ENCODE measurements at regions not wholly inside any gene's neighbourhood (a gene's known extent, or its start where the extent isn't known, plus 50 kb on each side); places are given as distances from the start of the nearest gene placed in this dataset.
"Not testable (repeated sequence)": the region's sequence is repeated elsewhere in the genome, so short reads cannot be mapped to it uniquely, and the experiment has no call there.

DNA sequence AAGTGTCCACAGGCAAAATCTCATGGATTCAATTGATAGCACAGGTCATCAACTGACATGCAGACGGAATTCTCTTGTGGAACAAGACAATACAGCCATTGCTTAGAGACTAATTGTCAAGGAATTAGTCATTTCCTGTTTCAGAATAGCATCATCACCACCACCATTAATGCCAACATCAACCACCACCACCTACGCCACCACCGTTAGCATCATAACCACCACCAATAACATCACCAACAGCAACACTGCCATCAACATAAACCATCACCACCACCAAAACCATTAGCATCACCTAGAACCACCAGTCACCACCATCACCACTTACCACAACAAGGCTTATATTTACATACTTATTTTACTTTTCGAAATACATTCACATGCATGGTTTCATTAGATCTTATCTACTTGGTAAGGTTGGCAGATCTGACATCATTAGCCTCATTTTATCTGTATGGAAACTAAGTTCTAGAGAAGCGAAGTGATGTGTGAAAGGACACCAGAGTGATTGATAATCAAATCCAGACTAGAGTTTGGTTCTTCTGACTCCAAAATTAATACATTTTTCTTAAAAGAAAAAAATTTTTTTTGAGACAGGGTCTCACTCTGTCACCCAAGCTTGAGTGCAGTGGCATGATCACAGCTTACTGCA is 2733.8 kb upstream of the TPTE start:
- intact Hi-C loops (cut with DNase I): not testable (repeated sequence)

GRCh38 chr21:7793797-7794196 is 2727.6 kb upstream of the TPTE start:
- DNase-seq; H3K27ac ChIP-seq; intact Hi-C loops (cut with DNase I); H3K4me1 ChIP-seq; H3K9me3 ChIP-seq; H3K36me3 ChIP-seq; ATAC-seq; H3K27me3 ChIP-seq; H3K4me3 ChIP-seq: not testable (repeated sequence)
- no CpG with 5 or more reads among the region's 4 CpGs for WGBS (ENCODE audit: insufficient coverage, low coverage, low lambda C conversion rate, missing lambda C conversion rate)

More for the DNA sequence above, 2733.8 kb upstream of the TPTE start:
- H3K36me3 ChIP-seq, H3K9me3 ChIP-seq, ATAC-seq, H3K27ac ChIP-seq, H3K4me3 ChIP-seq, H3K27me3 ChIP-seq, DNase-seq, H3K4me1 ChIP-seq: not testable (repeated sequence)
- no CpG with 5 or more reads among the region's 5 CpGs for WGBS (ENCODE audit: insufficient coverage, low coverage, low lambda C conversion rate, missing lambda C conversion rate)

DNA sequence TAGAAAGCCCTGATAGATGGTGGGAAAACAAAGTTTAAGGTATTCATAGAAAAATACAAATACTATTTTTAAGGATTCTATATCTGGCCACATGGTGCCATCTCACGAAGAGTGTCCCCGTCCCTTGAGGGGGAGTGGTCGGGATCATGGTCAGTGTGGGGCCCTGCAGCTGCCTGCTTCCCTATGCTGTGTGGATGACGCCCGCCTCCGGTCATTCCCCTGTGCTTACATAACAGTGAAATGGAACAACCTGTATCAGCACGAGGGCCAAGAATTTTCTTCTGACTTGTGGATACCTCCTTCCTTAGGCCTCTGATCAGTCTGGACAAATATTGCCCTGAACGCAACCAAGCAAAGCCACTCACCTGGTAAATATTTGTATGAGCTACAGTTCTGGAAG is 2724.1 kb upstream of the TPTE start:
- H3K27me3 ChIP-seq; H3K4me1 ChIP-seq; intact Hi-C loops (cut with DNase I); DNase-seq; H3K27ac ChIP-seq; H3K9me3 ChIP-seq; H3K36me3 ChIP-seq; H3K4me3 ChIP-seq: not testable (repeated sequence)
- peak in 3 of 4 donors; percentile 23 to 74 (median 72) for ATAC-seq
- no CpG with 5 or more reads among the region's 8 CpGs for WGBS (ENCODE audit: insufficient coverage, low coverage, low lambda C conversion rate, missing lambda C conversion rate)

DNA sequence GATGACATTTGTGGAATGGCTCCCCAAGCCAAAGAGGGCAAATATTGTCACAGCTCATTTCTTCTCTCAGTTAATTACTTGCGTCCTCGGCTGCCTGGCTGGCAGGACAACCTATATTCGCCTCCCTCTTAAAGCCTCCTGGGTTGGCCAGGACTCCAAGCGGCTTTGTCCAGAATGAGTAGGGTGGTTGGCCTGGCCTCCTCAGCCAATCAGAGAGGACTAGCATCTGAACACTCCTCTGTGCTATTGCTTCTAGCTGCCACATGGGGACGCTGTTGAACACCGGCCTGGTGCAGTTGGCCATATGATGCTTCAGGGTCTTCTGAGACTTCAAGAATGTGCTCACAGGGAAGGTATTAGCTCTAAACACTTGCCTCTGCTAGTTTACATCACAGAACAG is 2722.9 kb upstream of the TPTE start:
- ATAC-seq; H3K4me3 ChIP-seq; H3K27ac ChIP-seq; H3K4me1 ChIP-seq; intact Hi-C loops (cut with DNase I); H3K27me3 ChIP-seq; DNase-seq; H3K9me3 ChIP-seq; H3K36me3 ChIP-seq: not testable (repeated sequence)
- WGBS (ENCODE audit: insufficient coverage, low coverage, low lambda C conversion rate, missing lambda C conversion rate): 70% methylated on average over 2 of the region's 6 CpGs

DNA sequence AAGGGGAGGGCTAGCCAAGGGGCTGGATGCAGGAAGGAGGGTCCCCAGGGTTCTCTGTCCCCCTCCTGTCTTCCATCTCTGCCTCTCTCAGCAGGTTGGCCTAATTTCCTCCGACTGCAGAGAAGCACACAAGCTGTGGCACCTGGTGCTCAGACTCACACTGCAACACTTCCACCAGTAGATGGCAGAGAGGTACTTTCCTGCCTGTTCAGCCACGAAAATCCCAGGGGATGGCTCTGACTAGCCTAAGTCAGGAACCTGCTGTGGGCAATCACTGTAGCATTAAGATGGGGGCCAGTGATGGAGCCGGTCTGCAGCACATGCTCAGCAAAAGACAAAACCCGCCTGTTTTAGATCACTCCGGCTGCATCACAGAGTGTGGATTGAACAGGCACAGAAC is 2721.7 kb upstream of the TPTE start:
- DNase-seq; H3K4me1 ChIP-seq; H3K4me3 ChIP-seq; H3K36me3 ChIP-seq; intact Hi-C loops (cut with DNase I); H3K9me3 ChIP-seq; H3K27ac ChIP-seq; H3K27me3 ChIP-seq: not testable (repeated sequence)
- no CpG with 5 or more reads among the region's 5 CpGs for WGBS (ENCODE audit: insufficient coverage, low coverage, low lambda C conversion rate, missing lambda C conversion rate)
- ATAC-seq: peak; percentile 67 to 84 (median 76)

DNA sequence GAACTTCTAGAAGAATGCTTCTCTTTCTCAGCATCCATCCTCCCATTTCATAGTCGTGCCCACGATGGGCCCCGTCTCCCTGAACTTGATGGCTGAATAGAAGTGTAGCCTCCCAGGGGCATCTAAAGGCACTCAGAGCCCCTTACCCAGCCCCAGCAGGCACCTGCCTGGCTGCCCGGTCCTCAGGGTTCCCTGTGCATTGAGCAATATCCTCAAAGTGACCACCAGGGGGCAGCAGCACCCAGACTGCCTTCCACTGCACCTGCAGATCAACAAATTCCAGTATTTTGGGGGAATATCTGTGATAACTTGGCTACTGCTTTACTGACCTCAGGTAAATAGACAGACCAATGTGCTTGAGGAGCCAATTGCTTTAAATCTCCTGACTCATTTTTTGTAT is 2707.9 kb upstream of the TPTE start:
- H3K4me1 ChIP-seq; intact Hi-C loops (cut with DNase I); H3K9me3 ChIP-seq; H3K4me3 ChIP-seq; DNase-seq; H3K27ac ChIP-seq; H3K27me3 ChIP-seq; H3K36me3 ChIP-seq: not testable (repeated sequence)
- no CpG with 5 or more reads among the region's 4 CpGs for WGBS (ENCODE audit: insufficient coverage, low coverage, low lambda C conversion rate, missing lambda C conversion rate)
- peak; percentile 68 to 80 (median 74) for ATAC-seq

DNA sequence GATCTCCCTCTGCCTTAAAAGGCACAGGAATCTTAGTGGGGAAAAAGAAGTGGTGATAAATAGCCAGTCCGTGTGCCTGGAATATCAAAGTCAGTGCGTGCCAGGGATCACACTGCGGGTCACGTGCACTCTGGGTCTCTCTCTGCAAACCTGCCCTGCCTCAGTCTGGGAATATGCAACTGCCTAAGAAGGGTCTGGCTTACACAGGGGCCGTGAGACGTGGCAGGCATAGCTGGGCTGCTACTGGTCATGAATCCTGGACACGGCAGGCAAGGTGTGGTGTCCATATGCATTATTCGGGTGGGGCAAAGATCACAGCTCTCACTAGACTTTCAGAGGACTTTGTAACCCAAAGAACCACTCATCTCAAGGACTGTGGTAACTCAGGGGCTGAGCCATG is 2704.4 kb upstream of the TPTE start:
- ATAC-seq; H3K9me3 ChIP-seq; H3K27me3 ChIP-seq; DNase-seq; H3K36me3 ChIP-seq; H3K4me1 ChIP-seq; H3K27ac ChIP-seq; H3K4me3 ChIP-seq; intact Hi-C loops (cut with DNase I): not testable (repeated sequence)
- no CpG with 5 or more reads among the region's 8 CpGs for WGBS (ENCODE audit: insufficient coverage, low coverage, low lambda C conversion rate, missing lambda C conversion rate)

DNA sequence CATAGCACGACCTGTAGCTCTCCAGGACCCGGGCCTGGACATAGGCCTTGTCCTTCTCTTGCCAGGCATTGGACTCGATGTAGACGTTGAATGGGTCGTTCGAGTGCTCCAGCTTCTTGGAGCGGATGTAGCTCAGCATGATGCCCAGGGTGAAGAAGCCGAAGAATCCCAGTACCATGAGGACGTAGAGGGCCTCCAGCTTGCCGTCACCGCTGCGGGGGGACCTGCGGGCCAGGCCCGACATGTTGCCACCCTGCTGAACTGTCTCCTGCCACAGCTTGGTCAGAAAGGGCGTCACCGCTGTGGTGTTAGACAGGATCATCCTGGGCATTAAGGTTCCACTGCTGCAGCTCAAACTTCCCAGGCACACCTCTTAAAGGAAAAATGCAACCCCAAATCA is 2702.1 kb upstream of the TPTE start:
- ATAC-seq; H3K4me1 ChIP-seq; intact Hi-C loops (cut with DNase I); H3K9me3 ChIP-seq; H3K36me3 ChIP-seq; H3K4me3 ChIP-seq; H3K27ac ChIP-seq; H3K27me3 ChIP-seq; DNase-seq: not testable (repeated sequence)
- WGBS (ENCODE audit: insufficient coverage, low coverage, low lambda C conversion rate, missing lambda C conversion rate): no CpG with 5 or more reads among the region's 16 CpGs

DNA sequence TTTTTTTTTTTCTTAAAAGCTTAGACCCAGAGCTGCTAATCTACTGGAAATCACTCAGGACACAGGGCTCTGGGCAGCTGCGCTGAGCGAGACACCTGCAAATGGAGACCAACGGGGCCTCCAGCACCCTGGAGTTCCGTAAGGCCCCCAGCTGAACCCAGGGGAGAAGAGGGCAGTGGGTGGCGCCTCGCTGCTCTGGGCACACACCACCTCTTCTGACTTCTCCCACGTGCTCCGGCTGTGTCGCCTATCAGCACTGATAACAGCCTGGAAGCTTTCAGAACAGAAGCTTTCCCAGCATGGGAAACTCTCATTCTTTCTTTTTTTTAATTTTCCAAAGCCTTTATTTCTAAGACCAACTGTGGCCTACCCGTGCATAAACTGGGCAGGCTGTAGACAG is 2695.8 kb upstream of the TPTE start:
- ATAC-seq: not testable (repeated sequence)

GRCh38 chr21:7826174-7826573 is 2695.2 kb upstream of the TPTE start:
- H3K36me3 ChIP-seq; H3K9me3 ChIP-seq; H3K4me3 ChIP-seq; intact Hi-C loops (cut with DNase I); H3K27ac ChIP-seq; ATAC-seq; DNase-seq; H3K4me1 ChIP-seq; H3K27me3 ChIP-seq: not testable (repeated sequence)
- no CpG with 5 or more reads among the region's 6 CpGs for WGBS (ENCODE audit: insufficient coverage, low coverage, low lambda C conversion rate, missing lambda C conversion rate)

More for the DNA sequence above, 2695.8 kb upstream of the TPTE start:
- DNase-seq; intact Hi-C loops (cut with DNase I); H3K4me1 ChIP-seq; H3K9me3 ChIP-seq; H3K4me3 ChIP-seq; H3K27ac ChIP-seq; H3K36me3 ChIP-seq; H3K27me3 ChIP-seq: not testable (repeated sequence)
- WGBS (ENCODE audit: insufficient coverage, low coverage, low lambda C conversion rate, missing lambda C conversion rate): no CpG with 5 or more reads among the region's 10 CpGs

GRCh38 chr21:7828260-7828659 is 2693.1 kb upstream of the TPTE start:
- intact Hi-C loops (cut with DNase I): not testable (repeated sequence)
- no CpG with 5 or more reads among the region's 7 CpGs for WGBS (ENCODE audit: insufficient coverage, low coverage, low lambda C conversion rate, missing lambda C conversion rate)

GRCh38 chr21:7829411-7829810 is 2692.0 kb upstream of the TPTE start:
- H3K27me3 ChIP-seq; H3K27ac ChIP-seq; intact Hi-C loops (cut with DNase I); H3K4me3 ChIP-seq; DNase-seq; H3K4me1 ChIP-seq; ATAC-seq; H3K9me3 ChIP-seq; H3K36me3 ChIP-seq: not testable (repeated sequence)
- no CpG with 5 or more reads among the region's 37 CpGs for WGBS (ENCODE audit: insufficient coverage, low coverage, low lambda C conversion rate, missing lambda C conversion rate)

More at GRCh38 chr21:7828260-7828659, 2693.1 kb upstream of the TPTE start:
- DNase-seq, ATAC-seq, H3K27me3 ChIP-seq, H3K27ac ChIP-seq, H3K4me3 ChIP-seq, H3K36me3 ChIP-seq, H3K9me3 ChIP-seq, H3K4me1 ChIP-seq: not testable (repeated sequence)
